Left ventricle myocardium inferior (tissue), 1 donor: ENCODE measurements at regions not wholly inside any gene's neighbourhood (a gene's known extent, or its start where the extent isn't known, plus 50 kb on each side); places are given as distances from the start of the nearest gene placed in this dataset.

Experiments used
- DNase-seq: peaks from one replicate; pipeline ENCODE4 v3.0.0-alpha.2; 2020
- H3K27ac ChIP-seq: fragments of 200-600 bp; replicated peaks from 2 replicates; pipeline ENCODE4 v1.8.0; 2021
- H3K27me3 ChIP-seq: fragments of 200-600 bp; 2 replicates; pipeline ENCODE4 v1.8.0; 2021; ENCODE audit warnings: low read depth
- H3K36me3 ChIP-seq: fragments of 200-600 bp; 2 replicates; pipeline ENCODE4 v1.8.0; 2021
- H3K4me1 ChIP-seq: fragments of 200-600 bp; 2 replicates; pipeline ENCODE4 v1.8.0; 2021
- H3K4me3 ChIP-seq: fragments of 200-600 bp; 2 replicates; pipeline ENCODE4 v1.8.0; 2021; ENCODE audit warnings: mild to moderate bottlenecking, moderate library complexity
- H3K9me3 ChIP-seq: fragments of 200-600 bp; replicated peaks from 2 replicates; pipeline ENCODE4 v1.8.0; 2021
- CTCF ChIP-seq: fragments of 200-600 bp; IDR thresholded peaks from 2 replicates; pipeline ENCODE4 v1.8.0; 2021; ENCODE audit warnings: antibody characterized with exemption, mild to moderate bottlenecking, borderline replicate concordance
- intact Hi-C: fragments of 100-400 bp; cut with micrococcal nuclease; formaldehyde crosslinking; loops from one replicate; pipeline ENCODE4 v1.11.0; 2022
- donor health status: DM: no; HTN: yes; CAD: no; lungs with severe emphysema.

- H3K36me3 ChIP-seq = no peaks in the 10 kb centered on the region
- DNase-seq = no peak
- no peaks in the 10 kb centered on the region for H3K4me1 ChIP-seq
- no peak overlapping the region for H3K4me3 ChIP-seq
- no peak overlapping the region for H3K27ac ChIP-seq
- peaks cover 4% of the 10 kb centered on the region for H3K27me3 ChIP-seq
- TF ChIP-seq CTCF = peak; percentile 70
- intact Hi-C loops = no loop called here
- no peaks in the 10 kb centered on the region for H3K9me3 ChIP-seq
Measured at GRCh38 chr3:39000008-39000450, 51.7 kb downstream of the SCN11A start.

GRCh38 chr3:38998086-38998485, 53.7 kb downstream of the SCN11A start:
- TF ChIP-seq CTCF = no peak
- Histone ChIP-seq H3K27ac (no peak overlapping the region), H3K27me3 (peaks cover 8% of the 10 kb centered on the region), H3K4me3 (no peak overlapping the region), H3K36me3 (no peaks in the 10 kb centered on the region), H3K4me1 (no peaks in the 10 kb centered on the region), H3K9me3 (no peaks in the 10 kb centered on the region)
- no peak for DNase-seq
- intact Hi-C loops = no loop called here

- no peak for DNase-seq
- intact Hi-C loops = no loop called here
- TF ChIP-seq CTCF = no peak
Measured at GRCh38 chr3:38996193-38996592, 55.6 kb downstream of the SCN11A start.

GRCh38 chr3:38994251-38994650, 57.5 kb downstream of the SCN11A start:
- intact Hi-C loops = no loop called here
- H3K27ac ChIP-seq = no peak overlapping the region
- no peaks in the 10 kb centered on the region for H3K9me3 ChIP-seq

More at GRCh38 chr3:38996193-38996592, 55.6 kb downstream of the SCN11A start:
- Histone ChIP-seq H3K36me3 (no peaks in the 10 kb centered on the region), H3K9me3 (no peaks in the 10 kb centered on the region), H3K4me3 (no peak overlapping the region), H3K27ac (no peak overlapping the region), H3K4me1 (no peaks in the 10 kb centered on the region), H3K27me3 (peaks cover 20% of the 10 kb centered on the region)

GRCh38 chr3:38992117-38992760, 59.5 kb downstream of the SCN11A start:
- TF ChIP-seq CTCF = no peak
- intact Hi-C loops = no loop called here
- H3K27ac ChIP-seq = no peak overlapping the region

More at GRCh38 chr3:38994251-38994650, 57.5 kb downstream of the SCN11A start:
- no peaks in the 10 kb centered on the region for H3K4me1 ChIP-seq
- no peak overlapping the region for H3K4me3 ChIP-seq
- TF ChIP-seq CTCF = no peak
- H3K27me3 ChIP-seq = peaks cover 37% of the 10 kb centered on the region
- no peak for DNase-seq
- no peaks in the 10 kb centered on the region for H3K36me3 ChIP-seq

More at GRCh38 chr3:38992117-38992760, 59.5 kb downstream of the SCN11A start:
- Histone ChIP-seq H3K4me1 (no peaks in the 10 kb centered on the region), H3K36me3 (no peaks in the 10 kb centered on the region), H3K9me3 (no peaks in the 10 kb centered on the region), H3K4me3 (no peak overlapping the region), H3K27me3 (peaks cover 49% of the 10 kb centered on the region)
- no peak for DNase-seq
